ENCODE measurements at regions not wholly inside any gene's neighbourhood (a gene's known extent, or its start where the extent isn't known, plus 50 kb on each side); places are given as distances from the start of the nearest gene placed in this dataset.

- no peak for DNase-seq
Observed at GRCh38 chr4:111678908-111679307, 466.3 kb upstream of the FAM241A start.

- no peak for DNase-seq
Observed at GRCh38 chr4:111681270-111681669, 464.0 kb upstream of the FAM241A start.

GRCh38 chr4:111681751-111682150, 463.5 kb upstream of the FAM241A start:
- no peak for DNase-seq

- DNase-seq: no peak
Observed at GRCh38 chr4:111685205-111685604, 460.0 kb upstream of the FAM241A start.

GRCh38 chr4:111689214-111689613, 456.0 kb upstream of the FAM241A start:
- no peak for DNase-seq

GRCh38 chr4:111689731-111690130, 455.5 kb upstream of the FAM241A start:
- no peak for DNase-seq

- no peak for DNase-seq
Observed at GRCh38 chr4:111693758-111694157, 451.5 kb upstream of the FAM241A start.

- no peak for DNase-seq
Observed at GRCh38 chr4:111695677-111696076, 449.6 kb upstream of the FAM241A start.

- DNase-seq: no peak
Observed at GRCh38 chr4:111696505-111696904, 448.7 kb upstream of the FAM241A start.

GRCh38 chr4:111697176-111697942, 447.9 kb upstream of the FAM241A start:
- no peak for DNase-seq

GRCh38 chr4:111698361-111698760, 446.9 kb upstream of the FAM241A start:
- no peak for DNase-seq

- no peak for DNase-seq
Observed at GRCh38 chr4:111699165-111699564, 446.1 kb upstream of the FAM241A start.

- DNase-seq: no peak
Observed at GRCh38 chr4:111701102-111701501, 444.2 kb upstream of the FAM241A start.

- DNase-seq: no peak
Observed at GRCh38 chr4:111707491-111707890, 437.8 kb upstream of the FAM241A start.

- no peak for DNase-seq
Observed at GRCh38 chr4:111712093-111712677, 433.1 kb upstream of the FAM241A start.

GRCh38 chr4:111713276-111713675, 432.0 kb upstream of the FAM241A start:
- DNase-seq: no peak

GRCh38 chr4:111717921-111718320, 427.3 kb upstream of the FAM241A start:
- DNase-seq: no peak

- DNase-seq: no peak
Observed at GRCh38 chr4:111718763-111719559, 426.3 kb upstream of the FAM241A start.

- DNase-seq: no peak
Observed at GRCh38 chr4:111720866-111721265, 424.4 kb upstream of the FAM241A start.

- DNase-seq: no peak
Observed at GRCh38 chr4:111722213-111722720, 423.0 kb upstream of the FAM241A start.

- DNase-seq: no peak
Observed at GRCh38 chr4:111736516-111736915, 408.7 kb upstream of the FAM241A start.

GRCh38 chr4:111744847-111745246, 400.4 kb upstream of the FAM241A start:
- DNase-seq: no peak

- no peak for DNase-seq
Observed at GRCh38 chr4:111748157-111748556, 397.1 kb upstream of the FAM241A start.

- no peak for DNase-seq
Observed at GRCh38 chr4:111754003-111754402, 391.3 kb upstream of the FAM241A start.
